Right kidney (tissue), 1 donor: ENCODE measurements at regions not wholly inside any gene's neighbourhood (a gene's known extent, or its start where the extent isn't known, plus 50 kb on each side); places are given as distances from the start of the nearest gene placed in this dataset.

Experiments
- DNase-seq: peaks from one replicate; pipeline ENCODE4 v3.0.0-alpha.2; 2016

- no peak for DNase-seq
Observed at GRCh38 chr2:119104414-119104813, 54.1 kb downstream of the C1QL2 start.

- no peak for DNase-seq
Observed at GRCh38 chr2:119102964-119103363, 55.6 kb downstream of the C1QL2 start.

GRCh38 chr2:119088416-119088815 is 70.1 kb downstream of the C1QL2 start:
- DNase-seq: no peak

- DNase-seq: no peak
Observed at GRCh38 chr2:119086327-119086726, 72.2 kb downstream of the C1QL2 start.

GRCh38 chr2:119085613-119086012 is 72.9 kb downstream of the C1QL2 start:
- no peak for DNase-seq

- DNase-seq: no peak
Observed at GRCh38 chr2:119083416-119083815, 75.1 kb downstream of the C1QL2 start.

- DNase-seq: no peak
Observed at GRCh38 chr2:119082821-119083400, 75.6 kb downstream of the C1QL2 start.

GRCh38 chr2:119078796-119079195 is 79.8 kb downstream of the C1QL2 start:
- DNase-seq: no peak

- DNase-seq: no peak
Observed at GRCh38 chr2:119076713-119077112, 81.8 kb downstream of the C1QL2 start.

GRCh38 chr2:119073213-119073612 is 85.3 kb downstream of the C1QL2 start:
- no peak for DNase-seq

- no peak for DNase-seq
Observed at GRCh38 chr2:119071476-119071875, 87.1 kb downstream of the C1QL2 start.

- DNase-seq: no peak
Observed at GRCh38 chr2:119069781-119070180, 88.8 kb downstream of the C1QL2 start.

- DNase-seq: no peak
Observed at GRCh38 chr2:119068154-119068725, 90.3 kb downstream of the C1QL2 start.

GRCh38 chr2:119066272-119066804 is 92.2 kb downstream of the C1QL2 start:
- DNase-seq: no peak

GRCh38 chr2:119065146-119065545 is 93.4 kb downstream of the C1QL2 start:
- DNase-seq: no peak

- no peak for DNase-seq
Observed at GRCh38 chr2:119064567-119064966, 94.0 kb downstream of the C1QL2 start.

GRCh38 chr2:119063177-119063576 is 95.4 kb downstream of the C1QL2 start:
- no peak for DNase-seq

GRCh38 chr2:119062652-119063051 is 95.9 kb downstream of the C1QL2 start:
- no peak for DNase-seq

- no peak for DNase-seq
Observed at GRCh38 chr2:119062179-119062578, 96.4 kb downstream of the C1QL2 start.

GRCh38 chr2:119059940-119060339 is 98.6 kb downstream of the C1QL2 start:
- DNase-seq: no peak

- DNase-seq: no peak
Observed at GRCh38 chr2:119059287-119059686, 99.3 kb downstream of the C1QL2 start.

- DNase-seq: no peak
Observed at GRCh38 chr2:119053700-119054436, 104.7 kb downstream of the C1QL2 start.

GRCh38 chr2:119051263-119051662 is 107.3 kb downstream of the C1QL2 start:
- DNase-seq: no peak
